ENCODE measurements at regions not wholly inside any gene's neighbourhood (a gene's known extent, or its start where the extent isn't known, plus 50 kb on each side); places are given as distances from the start of the nearest gene placed in this dataset.
A peak's percentile ranks its signal among the peaks of the same experiment; 100 is the strongest.
"Not testable (repeated sequence)": the region's sequence is repeated elsewhere in the genome, so short reads cannot be mapped to it uniquely, and the experiment has no call there.

GRCh38 chr4:186392017-186392416 is 126.0 kb downstream of the F11 start:
- H3K4me3 Mint-ChIP-seq = no peak overlapping the region

GRCh38 chr4:186384328-186384727 is 118.3 kb downstream of the F11 start:
- not testable (repeated sequence) for H3K4me3 Mint-ChIP-seq, DNase-seq

More at GRCh38 chr4:186392017-186392416, 126.0 kb downstream of the F11 start:
- Mint-ChIP-seq H3K27me3 (ENCODE audit: low read depth, poor library complexity) (no peaks in the 10 kb centered on the region), H3K4me1 (no peaks in the 10 kb centered on the region), H3K27ac (no peak overlapping the region), H3K9me3 (no peaks in the 10 kb centered on the region), H3K36me3 (ENCODE audit: low read depth) (no peaks in the 10 kb centered on the region)
- TF ChIP-seq CTCF (IDR thresholded peaks at IDR 0.05) = no peak
- no peak for DNase-seq

GRCh38 chr4:186368281-186368680 is 102.3 kb downstream of the F11 start:
- no peaks in the 10 kb centered on the region for H3K4me1 Mint-ChIP-seq
- DNase-seq = no peak
- no peak overlapping the region for H3K27ac Mint-ChIP-seq
- H3K36me3 Mint-ChIP-seq (ENCODE audit: low read depth) = peaks cover 19% of the 10 kb centered on the region
- no peak for TF ChIP-seq CTCF (IDR thresholded peaks at IDR 0.05)
- no peak overlapping the region for H3K4me3 Mint-ChIP-seq
- H3K9me3 Mint-ChIP-seq = peaks cover 35% of the 10 kb centered on the region
- peaks cover 9% of the 10 kb centered on the region for H3K27me3 Mint-ChIP-seq (ENCODE audit: low read depth, poor library complexity)

More at GRCh38 chr4:186384328-186384727, 118.3 kb downstream of the F11 start:
- peaks cover 37% of the 10 kb centered on the region for H3K9me3 Mint-ChIP-seq
- not testable (repeated sequence) for H3K36me3 Mint-ChIP-seq (ENCODE audit: low read depth); H3K27me3 Mint-ChIP-seq (ENCODE audit: low read depth, poor library complexity); H3K4me1 Mint-ChIP-seq
- H3K27ac Mint-ChIP-seq = peak overlapping the region; percentile 1

GRCh38 chr4:186366326-186366725 is 100.3 kb downstream of the F11 start:
- DNase-seq = no peak
- H3K27ac Mint-ChIP-seq = no peak overlapping the region
- no peak for TF ChIP-seq CTCF (IDR thresholded peaks at IDR 0.05)
- H3K4me1 Mint-ChIP-seq = no peaks in the 10 kb centered on the region
- no peak overlapping the region for H3K4me3 Mint-ChIP-seq
- peaks cover 46% of the 10 kb centered on the region for H3K9me3 Mint-ChIP-seq
- H3K27me3 Mint-ChIP-seq (ENCODE audit: low read depth, poor library complexity) = peaks cover 9% of the 10 kb centered on the region
- H3K36me3 Mint-ChIP-seq (ENCODE audit: low read depth) = peaks cover 19% of the 10 kb centered on the region

GRCh38 chr4:186363038-186363437 is 97.0 kb downstream of the F11 start:
- DNase-seq, H3K4me3 Mint-ChIP-seq, H3K4me1 Mint-ChIP-seq, H3K27ac Mint-ChIP-seq: not testable (repeated sequence)
- Mint-ChIP-seq H3K9me3 (peaks cover 52% of the 10 kb centered on the region), H3K36me3 (ENCODE audit: low read depth) (peaks cover 19% of the 10 kb centered on the region), H3K27me3 (ENCODE audit: low read depth, poor library complexity) (peaks cover 11% of the 10 kb centered on the region)

GRCh38 chr4:186360551-186360950 is 94.6 kb downstream of the F11 start:
- Mint-ChIP-seq H3K4me1 (peaks cover 5% of the 10 kb centered on the region), H3K36me3 (ENCODE audit: low read depth) (peaks cover 19% of the 10 kb centered on the region), H3K4me3 (no peak overlapping the region), H3K27me3 (ENCODE audit: low read depth, poor library complexity) (peaks cover 9% of the 10 kb centered on the region), H3K27ac (no peak overlapping the region), H3K9me3 (peaks cover 41% of the 10 kb centered on the region)
- TF ChIP-seq CTCF (IDR thresholded peaks at IDR 0.05) = no peak
- no peak for DNase-seq

GRCh38 chr4:186351668-186352194 is 85.7 kb downstream of the F11 start:
- TF ChIP-seq CTCF (IDR thresholded peaks at IDR 0.05) = no peak
- Mint-ChIP-seq H3K4me3 (no peak overlapping the region), H3K27me3 (ENCODE audit: low read depth, poor library complexity) (no peaks in the 10 kb centered on the region), H3K9me3 (peaks cover 4% of the 10 kb centered on the region), H3K36me3 (ENCODE audit: low read depth) (no peaks in the 10 kb centered on the region), H3K27ac (no peak overlapping the region), H3K4me1 (no peaks in the 10 kb centered on the region)
- no peak for DNase-seq
